Ishikawa (cell line): ENCODE measurements at regions not wholly inside any gene's neighbourhood (a gene's known extent, or its start where the extent isn't known, plus 50 kb on each side); places are given as distances from the start of the nearest gene placed in this dataset.

ENCODE experiments used
- CEBPB ChIP-seq: IDR thresholded peaks from 2 replicates; pipeline ENCODE4 v1.6.1; 2012
- CREB1 ChIP-seq: IDR thresholded peaks from 2 replicates; pipeline ENCODE4 v1.6.1; 2012; ENCODE audit warnings: low read depth
- EGR1 ChIP-seq: IDR thresholded peaks from 2 replicates; pipeline ENCODE4 v1.6.1; 2012
- EP300 ChIP-seq: IDR thresholded peaks from 2 replicates; pipeline ENCODE4 v1.6.1; 2012; ENCODE audit warnings: borderline replicate concordance
- FOXM1 ChIP-seq: IDR thresholded peaks from 2 replicates; pipeline ENCODE4 v1.6.1; 2012; ENCODE audit warnings: low read depth, borderline replicate concordance
- MAX ChIP-seq: IDR thresholded peaks from 2 replicates; pipeline ENCODE4 v1.6.1; 2012
- NFIC ChIP-seq: IDR thresholded peaks from 2 replicates; pipeline ENCODE4 v1.6.1; 2012
- RAD21 ChIP-seq: IDR thresholded peaks from 2 replicates; pipeline ENCODE4 v1.6.1; 2012; ENCODE audit warnings: low read depth
- REST ChIP-seq: IDR thresholded peaks from 2 replicates; pipeline ENCODE4 v1.6.1; 2012; ENCODE audit warnings: low read depth, mild to moderate bottlenecking
- TAF1 ChIP-seq: IDR thresholded peaks from 2 replicates; pipeline ENCODE4 v1.6.1; 2012; ENCODE audit warnings: low read depth, mild to moderate bottlenecking
- TCF12 ChIP-seq: IDR thresholded peaks from 2 replicates; pipeline ENCODE4 v1.6.1; 2012; ENCODE audit warnings: low read depth
- TEAD4 ChIP-seq: IDR thresholded peaks from 2 replicates; pipeline ENCODE4 v1.6.1; 2012
- USF1 ChIP-seq: IDR thresholded peaks from 2 replicates; pipeline ENCODE4 v1.6.1; 2012
- YY1 ChIP-seq: IDR thresholded peaks from 2 replicates; pipeline ENCODE4 v1.6.1; 2012; ENCODE audit warnings: low read depth
- ZBTB7A ChIP-seq: IDR thresholded peaks from 2 replicates; pipeline ENCODE4 v1.6.1; 2012; ENCODE audit warnings: low read depth

GRCh38 chr9:16030528-16031185 lies 477.8 kb downstream of the CCDC171 start:
- TF ChIP-seq TAF1 (no peak), USF1 (peak; percentile 40), REST (no peak), MAX (peak; percentile 99), FOXM1 (peak; percentile 93), YY1 (peak; percentile 53; the same call in 1 of the 2 replicates), EGR1 (no peak; the same call in 1 of the 2 replicates), CEBPB (peak; percentile 28; the same call in 1 of the 2 replicates), EP300 (peak; percentile 99), CREB1 (no peak), ZBTB7A (no peak), TEAD4 (peak; percentile 96), RAD21 (peak; percentile 23; the same call in 1 of the 2 replicates), TCF12 (peak; percentile 97), NFIC (peak; percentile 88)

- no peak for TF ChIP-seq USF1
- TF ChIP-seq NFIC: no peak
- TF ChIP-seq TEAD4: peak; percentile 12; the same call in 1 of the 2 replicates
- TF ChIP-seq YY1: no peak
- TF ChIP-seq RAD21: no peak
- no peak for TF ChIP-seq TAF1
- TF ChIP-seq TCF12: no peak
Observed at GRCh38 chr9:16031486-16031885, 478.6 kb downstream of the CCDC171 start.

GRCh38 chr9:16031971-16032370 lies 479.1 kb downstream of the CCDC171 start:
- TF ChIP-seq RAD21 (no peak), EP300 (peak; percentile 95), YY1 (peak; percentile 75), ZBTB7A (no peak), EGR1 (no peak), TCF12 (peak; percentile 93), REST (no peak), USF1 (no peak), CEBPB (no peak), TAF1 (no peak), FOXM1 (peak; percentile 93; the same call in 1 of the 2 replicates), CREB1 (no peak), TEAD4 (peak; percentile 91), MAX (peak; percentile 61), NFIC (peak; percentile 91)

- peak; percentile 26; the same call in 1 of the 2 replicates for TF ChIP-seq MAX
- no peak for TF ChIP-seq REST
- TF ChIP-seq NFIC: peak; percentile 27; the same call in 1 of the 2 replicates
- peak; percentile 85 for TF ChIP-seq RAD21
- TF ChIP-seq TCF12: 0 out of 2 replicates have a peak, but pooled peaks have one; percentile 61
- no peak for TF ChIP-seq YY1
- peak; percentile 74 for TF ChIP-seq TEAD4
- TF ChIP-seq TAF1: no peak
Observed at GRCh38 chr9:16032799-16033198, 480.0 kb downstream of the CCDC171 start.
